Coronary artery (tissue), 2 donors: ENCODE measurements at regions not wholly inside any gene's neighbourhood (a gene's known extent, or its start where the extent isn't known, plus 50 kb on each side); places are given as distances from the start of the nearest gene placed in this dataset.

Experiments
- DNase-seq: peaks from one replicate; pipeline ENCODE4 v3.0.0-alpha.2; 2017; ENCODE audit warnings: low spot score
- H3K27ac ChIP-seq, 2 donors: fragments of 200-600 bp; sonication (generic); one replicate each; pipeline ENCODE4 v1.5.1; 2016 to 2019
- H3K4me3 ChIP-seq: fragments of 200-600 bp; sonication (generic); 2 replicates; pipeline ENCODE4 v1.5.1; 2016; ENCODE audit warnings: mild to moderate bottlenecking, moderate library complexity
- CTCF ChIP-seq: fragments of 200-600 bp; sonication (generic); IDR thresholded peaks from one replicate; pipeline ENCODE4 v1.5.1; 2019; ENCODE audit warnings: antibody characterized with exemption

GRCh38 chr4:188262464-188262863, 123.2 kb downstream of the TRIML1 start:
- no peak for TF ChIP-seq CTCF
- H3K4me3 ChIP-seq: no peak overlapping the region
- no peak overlapping the region for H3K27ac ChIP-seq
- DNase-seq: no peak

GRCh38 chr4:188263321-188263720, 124.1 kb downstream of the TRIML1 start:
- no peak overlapping the region for H3K4me3 ChIP-seq
- no peak overlapping the region for H3K27ac ChIP-seq
- TF ChIP-seq CTCF: no peak
- DNase-seq: no peak

- TF ChIP-seq CTCF: no peak
- no peak for DNase-seq
- Histone ChIP-seq H3K4me3 (no peak overlapping the region), H3K27ac (no peak overlapping the region)
These were observed 127.1 kb downstream of the TRIML1 start for GRCh38 chr4:188266386-188266785.

GRCh38 chr4:188268131-188268908, 129.1 kb downstream of the TRIML1 start:
- no peak for DNase-seq
- no peak overlapping the region for H3K27ac ChIP-seq
- H3K4me3 ChIP-seq: no peak overlapping the region
- TF ChIP-seq CTCF: no peak

- DNase-seq: no peak
- Histone ChIP-seq H3K27ac (no peak overlapping the region), H3K4me3 (no peak overlapping the region)
- TF ChIP-seq CTCF: no peak
These were observed 131.2 kb downstream of the TRIML1 start for GRCh38 chr4:188270273-188271069.

- no peak for TF ChIP-seq CTCF
- Histone ChIP-seq H3K4me3 (no peak overlapping the region), H3K27ac (no peak overlapping the region)
- no peak for DNase-seq
These were observed 136.4 kb downstream of the TRIML1 start for GRCh38 chr4:188275686-188276085.

GRCh38 chr4:188279184-188279583, 139.9 kb downstream of the TRIML1 start:
- TF ChIP-seq CTCF: no peak
- no peak for DNase-seq
- Histone ChIP-seq H3K4me3 (no peak overlapping the region), H3K27ac (no peak overlapping the region)
